ENCODE measurements at regions not wholly inside any gene's neighbourhood (a gene's known extent, or its start where the extent isn't known, plus 50 kb on each side); places are given as distances from the start of the nearest gene placed in this dataset.

DNA sequence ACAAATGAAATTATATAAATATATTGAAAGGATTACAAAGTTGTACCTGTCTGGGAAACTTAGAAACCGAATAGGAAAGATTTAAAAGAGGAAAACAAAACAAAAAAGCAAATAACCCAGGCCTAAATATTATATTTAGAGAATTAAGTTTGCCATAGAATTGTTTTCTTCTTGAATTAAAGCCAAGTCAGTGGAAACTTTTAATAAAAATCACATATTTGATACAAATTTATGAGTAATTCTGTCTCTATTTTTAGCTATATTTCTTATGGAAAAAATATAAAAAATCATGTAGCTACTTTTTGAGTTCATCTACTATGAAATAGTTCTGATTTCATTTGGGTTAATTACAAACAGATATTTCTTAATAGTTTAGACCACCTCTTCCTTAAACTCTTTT, 470.2 kb upstream of the HSF2 start:
- no peaks in the 10 kb centered on the region for H3K9me3 Mint-ChIP-seq (ENCODE audit: unreplicated experiment)
- peaks cover 13% of the 10 kb centered on the region for H3K4me1 Mint-ChIP-seq (ENCODE audit: unreplicated experiment)
- no peaks in the 10 kb centered on the region for H3K36me3 Mint-ChIP-seq (ENCODE audit: low read depth, unreplicated experiment)
- no peak for DNase-seq (ENCODE audit: low spot score)
- TF ChIP-seq, protein P1, sequence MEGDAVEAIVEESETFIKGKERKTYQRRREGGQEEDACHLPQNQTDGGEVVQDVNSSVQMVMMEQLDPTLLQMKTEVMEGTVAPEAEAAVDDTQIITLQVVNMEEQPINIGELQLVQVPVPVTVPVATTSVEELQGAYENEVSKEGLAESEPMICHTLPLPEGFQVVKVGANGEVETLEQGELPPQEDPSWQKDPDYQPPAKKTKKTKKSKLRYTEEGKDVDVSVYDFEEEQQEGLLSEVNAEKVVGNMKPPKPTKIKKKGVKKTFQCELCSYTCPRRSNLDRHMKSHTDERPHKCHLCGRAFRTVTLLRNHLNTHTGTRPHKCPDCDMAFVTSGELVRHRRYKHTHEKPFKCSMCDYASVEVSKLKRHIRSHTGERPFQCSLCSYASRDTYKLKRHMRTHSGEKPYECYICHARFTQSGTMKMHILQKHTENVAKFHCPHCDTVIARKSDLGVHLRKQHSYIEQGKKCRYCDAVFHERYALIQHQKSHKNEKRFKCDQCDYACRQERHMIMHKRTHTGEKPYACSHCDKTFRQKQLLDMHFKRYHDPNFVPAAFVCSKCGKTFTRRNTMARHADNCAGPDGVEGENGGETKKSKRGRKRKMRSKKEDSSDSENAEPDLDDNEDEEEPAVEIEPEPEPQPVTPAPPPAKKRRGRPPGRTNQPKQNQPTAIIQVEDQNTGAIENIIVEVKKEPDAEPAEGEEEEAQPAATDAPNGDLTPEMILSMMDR (IDR thresholded peaks at IDR 0.05; ENCODE audit: unreplicated experiment), result no peak
- H3K4me3 Mint-ChIP-seq (ENCODE audit: unreplicated experiment), result no peak overlapping the region
- no peak overlapping the region for H3K27ac Mint-ChIP-seq (ENCODE audit: unreplicated experiment)
- no peaks in the 10 kb centered on the region for H3K27me3 Mint-ChIP-seq (ENCODE audit: unreplicated experiment)

DNA sequence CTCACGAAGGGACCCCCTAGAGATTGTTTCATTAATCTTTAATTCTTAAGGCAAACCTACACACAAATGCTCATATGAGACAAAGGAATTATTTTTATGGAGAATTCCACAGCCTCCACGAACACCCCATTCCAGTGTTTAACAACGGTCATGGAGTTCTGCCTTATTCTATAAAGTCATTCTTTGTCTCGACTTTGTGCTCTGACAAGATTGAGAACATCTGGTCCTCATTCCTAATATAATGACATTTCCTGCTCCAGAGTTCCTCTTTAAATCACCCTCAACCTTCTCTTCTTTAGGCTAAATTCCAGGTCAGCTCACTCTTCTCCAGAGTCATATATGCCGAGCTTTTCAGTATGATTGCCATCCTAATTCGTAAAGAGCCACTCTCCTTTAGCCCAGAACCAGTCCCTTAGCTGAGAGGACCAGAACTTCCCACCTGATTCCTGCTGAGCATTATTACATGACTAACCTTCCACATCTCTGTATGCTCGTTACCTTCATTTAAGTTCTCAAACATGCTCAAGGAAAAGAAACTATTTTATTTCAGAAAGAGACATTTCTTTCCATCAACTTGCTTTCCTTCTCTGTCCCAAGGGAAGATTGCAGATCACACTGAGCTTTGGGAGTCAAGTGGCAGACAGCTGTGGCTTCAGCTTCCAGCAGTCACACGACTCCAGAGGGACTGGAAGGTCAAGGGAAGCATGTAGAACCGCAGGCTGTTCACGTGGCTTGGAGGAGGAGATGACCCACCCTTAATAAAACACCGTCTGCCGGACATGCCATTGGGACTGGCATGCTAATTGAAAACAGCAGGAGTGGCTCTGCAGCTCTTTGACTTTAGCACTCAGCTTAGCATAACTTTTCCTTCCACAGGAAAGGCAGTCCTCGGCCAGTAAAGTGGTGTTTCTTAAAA, 467.1 kb upstream of the HSF2 start:
- H3K9me3 Mint-ChIP-seq (ENCODE audit: unreplicated experiment), result no peaks in the 10 kb centered on the region
- no peak overlapping the region for H3K27ac Mint-ChIP-seq (ENCODE audit: unreplicated experiment)
- peak; percentile 26 for DNase-seq (ENCODE audit: low spot score)
- H3K36me3 Mint-ChIP-seq (ENCODE audit: low read depth, unreplicated experiment), result no peaks in the 10 kb centered on the region
- peaks cover 13% of the 10 kb centered on the region for H3K4me1 Mint-ChIP-seq (ENCODE audit: unreplicated experiment)
- no peak overlapping the region for H3K4me3 Mint-ChIP-seq (ENCODE audit: unreplicated experiment)
- TF ChIP-seq, protein P1 (IDR thresholded peaks at IDR 0.05; ENCODE audit: unreplicated experiment), result no peak
- H3K27me3 Mint-ChIP-seq (ENCODE audit: unreplicated experiment), result peaks cover under 1% of the 10 kb centered on the region

DNA sequence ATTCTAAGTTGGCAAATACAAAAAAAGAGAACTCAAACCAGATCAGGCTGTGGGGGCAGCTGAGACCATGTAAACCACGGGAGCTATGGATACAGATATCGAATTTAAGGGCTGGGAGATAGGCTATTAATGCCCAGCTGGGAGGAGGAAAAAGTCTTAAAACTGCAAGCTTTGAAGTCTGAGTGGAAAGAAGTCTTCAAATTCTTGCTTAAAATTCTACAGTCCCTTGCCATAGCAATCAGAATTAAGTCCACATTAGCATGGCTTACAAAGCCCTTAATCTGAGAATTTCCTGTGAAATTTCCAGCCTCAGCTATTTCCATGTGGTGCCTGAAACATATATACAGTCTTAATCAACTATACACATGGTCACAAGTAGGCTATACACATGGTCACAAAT, 465.0 kb upstream of the HSF2 start:
- TF ChIP-seq, protein P1 (IDR thresholded peaks at IDR 0.05; ENCODE audit: unreplicated experiment), result no peak
- Mint-ChIP-seq H3K27ac (ENCODE audit: unreplicated experiment) (no peak overlapping the region), H3K4me3 (ENCODE audit: unreplicated experiment) (no peak overlapping the region), H3K27me3 (ENCODE audit: unreplicated experiment) (peaks cover 2% of the 10 kb centered on the region), H3K36me3 (ENCODE audit: low read depth, unreplicated experiment) (no peaks in the 10 kb centered on the region), H3K4me1 (ENCODE audit: unreplicated experiment) (peaks cover 13% of the 10 kb centered on the region), H3K9me3 (ENCODE audit: unreplicated experiment) (no peaks in the 10 kb centered on the region)
- DNase-seq (ENCODE audit: low spot score), result no peak

DNA sequence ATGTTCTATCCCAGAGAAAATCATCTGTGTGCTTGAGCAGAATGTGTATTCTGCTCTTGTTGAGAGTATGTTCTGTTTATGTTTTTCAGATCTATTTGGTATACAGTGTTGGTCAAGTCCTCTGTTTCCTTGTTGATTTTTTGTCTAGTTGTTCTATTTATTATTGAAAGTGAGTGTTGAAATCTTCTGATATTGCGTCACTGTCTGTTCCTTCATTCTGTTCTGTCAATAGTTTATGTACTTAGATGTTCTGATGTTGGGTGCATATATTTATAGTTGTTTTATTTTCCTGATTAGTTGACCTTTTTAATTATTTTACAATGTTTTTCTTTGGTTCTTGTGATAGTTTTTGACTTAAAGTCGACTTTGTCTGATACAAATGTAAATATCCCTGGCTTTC, 458.7 kb upstream of the HSF2 start:
- Mint-ChIP-seq H3K4me3 (ENCODE audit: unreplicated experiment) (no peak overlapping the region), H3K27ac (ENCODE audit: unreplicated experiment) (no peak overlapping the region), H3K9me3 (ENCODE audit: unreplicated experiment) (no peaks in the 10 kb centered on the region), H3K36me3 (ENCODE audit: low read depth, unreplicated experiment) (no peaks in the 10 kb centered on the region), H3K4me1 (ENCODE audit: unreplicated experiment) (no peaks in the 10 kb centered on the region), H3K27me3 (ENCODE audit: unreplicated experiment) (peaks cover 2% of the 10 kb centered on the region)
- TF ChIP-seq, protein P1 (IDR thresholded peaks at IDR 0.05; ENCODE audit: unreplicated experiment), result no peak
- DNase-seq (ENCODE audit: low spot score), result no peak

DNA sequence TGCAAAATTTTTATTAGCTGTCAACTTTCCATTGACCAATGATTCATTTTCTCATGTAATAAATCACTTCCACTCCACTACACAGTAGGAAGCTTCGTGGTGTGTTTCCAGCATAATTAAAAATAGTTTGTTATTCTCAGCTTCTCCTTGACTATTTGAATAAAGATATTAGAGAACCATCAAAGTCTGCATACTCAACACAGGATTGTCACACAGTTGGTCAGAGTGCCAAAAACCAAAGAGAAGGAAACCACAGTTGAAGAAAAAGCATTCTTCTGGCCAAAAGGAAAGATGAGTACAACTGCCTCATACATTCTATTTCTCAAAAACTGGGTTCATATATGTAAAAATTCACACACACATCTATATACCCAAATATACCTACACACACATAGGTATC, 455.1 kb upstream of the HSF2 start:
- no peaks in the 10 kb centered on the region for H3K27me3 Mint-ChIP-seq (ENCODE audit: unreplicated experiment)
- H3K27ac Mint-ChIP-seq (ENCODE audit: unreplicated experiment), result no peak overlapping the region
- DNase-seq (ENCODE audit: low spot score), result no peak
- H3K4me3 Mint-ChIP-seq (ENCODE audit: unreplicated experiment), result no peak overlapping the region
- H3K36me3 Mint-ChIP-seq (ENCODE audit: low read depth, unreplicated experiment), result no peaks in the 10 kb centered on the region
- H3K4me1 Mint-ChIP-seq (ENCODE audit: unreplicated experiment), result no peaks in the 10 kb centered on the region
- TF ChIP-seq, protein P1 (IDR thresholded peaks at IDR 0.05; ENCODE audit: unreplicated experiment), result no peak
- H3K9me3 Mint-ChIP-seq (ENCODE audit: unreplicated experiment), result no peaks in the 10 kb centered on the region
